Activated CD4-positive, alpha-beta T cell treated with anti-CD3 and anti-CD28 coated beads, Interleukin-2, amount 10 ng/mL, durations not matched to agents 7 days and 5 days (primary cell): ENCODE measurements at regions not wholly inside any gene's neighbourhood (a gene's known extent, or its start where the extent isn't known, plus 50 kb on each side); places are given as distances from the start of the nearest gene placed in this dataset.

Source experiments
- CTCF ChIA-PET: fragments of 350-600 bp; sonication (Branson Sonifier 250); formaldehyde crosslinking; loops from one replicate; lab custom pipeline; 2021; ENCODE audit warnings: antibody characterized with exemption; lab: Charles Lee
- POLR2A ChIA-PET: fragments of 350-600 bp; sonication (Branson Sonifier 250); formaldehyde crosslinking; loops from one replicate; lab custom pipeline; 2021; ENCODE audit warnings: antibody characterized with exemption; lab: Charles Lee
- DNase-seq: peaks from one replicate; pipeline ENCODE4 v3.0.0-alpha.2; 2020
- H3K27ac Mint-ChIP-seq: one replicate; pipeline ENCODE4 v1.8.0; 2021; ENCODE audit warnings: mild to moderate bottlenecking, moderate library complexity, mixed read lengths
- H3K27me3 Mint-ChIP-seq: one replicate; pipeline ENCODE4 v1.8.0; 2021; ENCODE audit warnings: mixed read lengths
- H3K36me3 Mint-ChIP-seq: one replicate; pipeline ENCODE4 v1.8.0; 2021; ENCODE audit warnings: low read depth, mixed read lengths
- H3K4me1 Mint-ChIP-seq: one replicate; pipeline ENCODE4 v1.8.0; 2021; ENCODE audit warnings: mixed read lengths
- H3K4me3 Mint-ChIP-seq: one replicate; pipeline ENCODE4 v1.8.0; 2021; ENCODE audit warnings: mild to moderate bottlenecking, moderate library complexity, mixed read lengths
- H3K9me3 Mint-ChIP-seq: one replicate; pipeline ENCODE4 v1.8.0; 2021; ENCODE audit warnings: mixed read lengths

DNA sequence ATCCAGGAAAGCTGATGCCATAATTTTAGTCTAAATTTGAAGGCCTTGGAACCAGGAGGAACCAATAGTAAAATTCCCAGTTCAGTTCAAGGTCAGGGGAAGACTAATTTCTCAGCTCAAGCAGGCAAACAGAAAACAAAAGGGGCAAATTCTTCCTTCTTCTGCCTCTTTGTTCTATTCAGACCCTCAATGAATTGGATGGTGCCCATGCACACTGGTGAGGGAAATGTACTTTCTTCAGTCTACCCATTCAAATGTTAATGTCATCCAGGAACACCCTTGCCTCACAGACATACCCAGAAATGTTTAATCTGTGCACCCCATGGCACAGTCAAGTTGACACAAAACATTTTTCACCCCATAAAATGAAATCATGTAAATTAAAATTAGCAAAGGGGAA lies 1851.2 kb upstream of the ADGRL3 start:
- Mint-ChIP-seq H3K4me1 (no peaks in the 10 kb centered on the region), H3K4me3 (no peak overlapping the region), H3K9me3 (no peaks in the 10 kb centered on the region), H3K36me3 (no peaks in the 10 kb centered on the region), H3K27ac (no peak overlapping the region), H3K27me3 (no peaks in the 10 kb centered on the region)
- POLR2A ChIA-PET, result no interaction called here
- CTCF ChIA-PET, result no interaction called here
- no peak for DNase-seq

GRCh38 chr4:59369229-59369628 lies 1830.9 kb upstream of the ADGRL3 start:
- H3K36me3 Mint-ChIP-seq, result no peaks in the 10 kb centered on the region
- CTCF ChIA-PET, result no interaction called here
- POLR2A ChIA-PET, result no interaction called here
- H3K4me3 Mint-ChIP-seq, result no peak overlapping the region
- DNase-seq, result no peak
- H3K27me3 Mint-ChIP-seq, result no peaks in the 10 kb centered on the region
- no peaks in the 10 kb centered on the region for H3K9me3 Mint-ChIP-seq
- H3K27ac Mint-ChIP-seq, result no peak overlapping the region
- H3K4me1 Mint-ChIP-seq, result no peaks in the 10 kb centered on the region

GRCh38 chr4:59374416-59374815 lies 1825.7 kb upstream of the ADGRL3 start:
- DNase-seq, result no peak
- Mint-ChIP-seq H3K4me1 (no peaks in the 10 kb centered on the region), H3K27me3 (no peaks in the 10 kb centered on the region), H3K4me3 (no peak overlapping the region), H3K27ac (no peak overlapping the region), H3K9me3 (peaks cover 8% of the 10 kb centered on the region), H3K36me3 (no peaks in the 10 kb centered on the region)
- CTCF ChIA-PET, result no interaction called here
- POLR2A ChIA-PET, result no interaction called here

- Mint-ChIP-seq H3K9me3 (peaks cover 8% of the 10 kb centered on the region), H3K4me3 (no peak overlapping the region), H3K27me3 (no peaks in the 10 kb centered on the region), H3K4me1 (no peaks in the 10 kb centered on the region), H3K36me3 (no peaks in the 10 kb centered on the region), H3K27ac (no peak overlapping the region)
- DNase-seq, result no peak
- POLR2A ChIA-PET, result no interaction called here
- CTCF ChIA-PET, result no interaction called here
Observed at GRCh38 chr4:59380841-59381366, 1819.2 kb upstream of the ADGRL3 start.

GRCh38 chr4:59381591-59381990 lies 1818.5 kb upstream of the ADGRL3 start:
- no peaks in the 10 kb centered on the region for H3K27me3 Mint-ChIP-seq
- H3K4me1 Mint-ChIP-seq, result no peaks in the 10 kb centered on the region
- CTCF ChIA-PET, result no interaction called here
- H3K36me3 Mint-ChIP-seq, result no peaks in the 10 kb centered on the region
- no peak overlapping the region for H3K4me3 Mint-ChIP-seq
- H3K27ac Mint-ChIP-seq, result no peak overlapping the region
- DNase-seq, result no peak
- H3K9me3 Mint-ChIP-seq, result peaks cover 8% of the 10 kb centered on the region
- POLR2A ChIA-PET, result no interaction called here

DNA sequence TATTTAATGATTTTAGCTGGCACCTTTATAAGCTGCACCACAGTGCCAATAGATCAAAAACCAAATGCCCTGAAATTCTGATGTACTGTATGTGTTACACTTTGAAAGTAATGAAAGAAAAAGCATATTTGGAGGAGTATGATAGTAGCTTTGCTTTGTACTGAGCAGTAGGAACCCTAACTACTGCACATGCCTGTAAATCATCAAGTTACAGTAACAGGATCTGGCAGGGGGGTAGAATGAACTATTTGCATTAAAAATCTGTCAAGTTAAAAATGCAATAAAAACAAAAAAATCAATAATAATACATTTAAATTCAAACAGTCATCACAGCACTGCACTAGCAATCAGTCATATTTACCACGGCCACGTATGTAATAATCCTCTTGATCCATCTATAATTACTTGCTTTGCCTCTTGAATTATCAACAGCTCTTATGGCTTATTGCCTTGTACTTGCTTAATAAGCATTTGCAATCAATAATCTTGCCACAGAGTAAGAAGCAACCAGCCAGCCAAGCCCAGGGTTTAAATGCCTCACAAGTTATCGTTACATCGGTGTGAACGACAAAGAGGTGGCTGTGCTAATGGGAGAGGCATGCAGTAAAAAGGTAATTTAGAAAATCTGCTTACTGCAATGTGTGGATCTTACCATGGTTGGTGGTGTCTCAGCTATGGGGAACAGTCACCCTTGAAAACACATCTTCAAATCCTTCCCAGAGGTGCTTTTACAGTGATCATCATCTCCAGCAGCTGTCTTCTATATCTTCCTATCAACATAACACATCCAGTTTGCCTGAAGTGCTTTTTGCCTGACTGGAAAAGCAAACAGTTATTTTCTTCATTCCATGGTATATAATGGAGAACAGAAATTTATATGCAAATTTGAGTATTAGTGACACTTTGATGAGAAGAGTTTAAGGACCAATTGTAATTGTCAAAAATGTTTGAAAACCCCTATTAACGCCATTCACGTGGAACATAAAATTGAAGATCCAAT lies 1812.1 kb upstream of the ADGRL3 start:
- no peak for DNase-seq
- ChIA-PET CTCF (no interaction called here), POLR2A (no interaction called here)
- Mint-ChIP-seq H3K36me3 (no peaks in the 10 kb centered on the region), H3K4me1 (no peaks in the 10 kb centered on the region), H3K4me3 (no peak overlapping the region), H3K9me3 (no peaks in the 10 kb centered on the region), H3K27ac (no peak overlapping the region), H3K27me3 (no peaks in the 10 kb centered on the region)

DNA sequence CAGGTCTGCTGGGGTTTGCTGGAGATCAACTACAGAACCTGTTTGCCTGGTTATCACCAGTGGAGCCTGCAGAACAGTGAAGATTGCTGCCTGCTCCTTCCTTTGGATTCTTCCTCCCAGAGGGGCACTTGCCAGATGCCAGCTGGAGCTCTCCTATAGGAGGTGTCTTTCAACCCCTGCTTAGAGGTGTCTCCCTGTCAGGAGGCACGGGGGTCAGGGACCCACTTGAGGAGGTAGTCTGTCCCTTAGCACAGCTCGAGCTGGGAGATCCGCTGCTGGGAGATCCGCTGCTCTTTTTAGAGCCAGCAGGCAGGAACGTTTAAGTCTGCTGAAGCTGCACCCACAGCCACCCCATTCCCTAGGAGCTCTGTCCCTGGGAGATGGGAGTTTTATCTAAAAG lies 1806.3 kb upstream of the ADGRL3 start:
- ChIA-PET CTCF (no interaction called here), POLR2A (no interaction called here)
- DNase-seq, result no peak
- peaks cover 5% of the 10 kb centered on the region for H3K9me3 Mint-ChIP-seq
- no peaks in the 10 kb centered on the region for H3K4me1 Mint-ChIP-seq
- no peak overlapping the region for H3K4me3 Mint-ChIP-seq
- no peak overlapping the region for H3K27ac Mint-ChIP-seq
- no peaks in the 10 kb centered on the region for H3K27me3 Mint-ChIP-seq
- H3K36me3 Mint-ChIP-seq, result no peaks in the 10 kb centered on the region

DNA sequence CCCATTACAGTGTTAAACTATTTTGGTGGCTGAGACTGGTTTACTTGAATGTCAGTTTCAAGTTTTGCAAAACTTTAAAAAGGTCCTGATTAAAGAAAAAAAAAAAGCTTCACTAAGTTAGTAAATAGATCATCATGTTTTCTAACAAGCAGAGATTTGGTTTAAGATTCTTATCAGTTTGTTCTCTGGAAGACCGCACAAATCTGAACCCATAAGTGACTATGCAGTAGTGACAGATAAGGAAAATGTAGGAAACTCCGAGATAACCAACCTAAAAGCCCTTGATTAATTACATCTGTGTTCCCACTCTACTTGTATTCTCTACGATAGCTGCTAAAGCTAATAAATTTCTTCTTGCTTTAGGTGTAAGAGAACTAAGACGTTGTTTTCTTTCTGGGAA lies 1799.8 kb upstream of the ADGRL3 start:
- Mint-ChIP-seq H3K9me3 (no peaks in the 10 kb centered on the region), H3K27ac (no peak overlapping the region), H3K4me3 (no peak overlapping the region), H3K4me1 (no peaks in the 10 kb centered on the region), H3K27me3 (no peaks in the 10 kb centered on the region), H3K36me3 (no peaks in the 10 kb centered on the region)
- ChIA-PET CTCF (no interaction called here), POLR2A (no interaction called here)
- DNase-seq, result no peak

- H3K4me1 Mint-ChIP-seq, result no peaks in the 10 kb centered on the region
- ChIA-PET POLR2A (no interaction called here), CTCF (no interaction called here)
- peaks cover 2% of the 10 kb centered on the region for H3K9me3 Mint-ChIP-seq
- H3K4me3 Mint-ChIP-seq, result no peak overlapping the region
- no peak for DNase-seq
- no peak overlapping the region for H3K27ac Mint-ChIP-seq
- H3K36me3 Mint-ChIP-seq, result no peaks in the 10 kb centered on the region
- no peaks in the 10 kb centered on the region for H3K27me3 Mint-ChIP-seq
Observed at GRCh38 chr4:59409647-59410046, 1790.5 kb upstream of the ADGRL3 start.

- H3K4me1 Mint-ChIP-seq, result no peaks in the 10 kb centered on the region
- H3K27ac Mint-ChIP-seq, result no peak overlapping the region
- peaks cover 6% of the 10 kb centered on the region for H3K9me3 Mint-ChIP-seq
- POLR2A ChIA-PET, result no interaction called here
- no peak overlapping the region for H3K4me3 Mint-ChIP-seq
- H3K27me3 Mint-ChIP-seq, result no peaks in the 10 kb centered on the region
- H3K36me3 Mint-ChIP-seq, result no peaks in the 10 kb centered on the region
- CTCF ChIA-PET, result no interaction called here
- DNase-seq, result no peak
Observed at GRCh38 chr4:59412739-59413138, 1787.4 kb upstream of the ADGRL3 start.

- Mint-ChIP-seq H3K36me3 (no peaks in the 10 kb centered on the region), H3K4me1 (no peaks in the 10 kb centered on the region), H3K9me3 (peaks cover 5% of the 10 kb centered on the region), H3K27ac (no peak overlapping the region), H3K4me3 (no peak overlapping the region), H3K27me3 (no peaks in the 10 kb centered on the region)
- DNase-seq, result no peak
- CTCF ChIA-PET, result no interaction called here
- POLR2A ChIA-PET, result no interaction called here
Observed at GRCh38 chr4:59455751-59456150, 1744.4 kb upstream of the ADGRL3 start.

GRCh38 chr4:59457576-59457975 lies 1742.5 kb upstream of the ADGRL3 start:
- CTCF ChIA-PET, result no interaction called here
- Mint-ChIP-seq H3K36me3 (no peaks in the 10 kb centered on the region), H3K4me3 (no peak overlapping the region), H3K4me1 (no peaks in the 10 kb centered on the region), H3K9me3 (peaks cover 5% of the 10 kb centered on the region), H3K27ac (no peak overlapping the region), H3K27me3 (no peaks in the 10 kb centered on the region)
- no peak for DNase-seq
- POLR2A ChIA-PET, result no interaction called here

- ChIA-PET POLR2A (no interaction called here), CTCF (no interaction called here)
- H3K4me1 Mint-ChIP-seq, result no peaks in the 10 kb centered on the region
- no peak overlapping the region for H3K4me3 Mint-ChIP-seq
- H3K27ac Mint-ChIP-seq, result no peak overlapping the region
- peaks cover 2% of the 10 kb centered on the region for H3K9me3 Mint-ChIP-seq
- no peaks in the 10 kb centered on the region for H3K36me3 Mint-ChIP-seq
- no peak for DNase-seq
- H3K27me3 Mint-ChIP-seq, result no peaks in the 10 kb centered on the region
Observed at GRCh38 chr4:59484944-59485343, 1715.2 kb upstream of the ADGRL3 start.

DNA sequence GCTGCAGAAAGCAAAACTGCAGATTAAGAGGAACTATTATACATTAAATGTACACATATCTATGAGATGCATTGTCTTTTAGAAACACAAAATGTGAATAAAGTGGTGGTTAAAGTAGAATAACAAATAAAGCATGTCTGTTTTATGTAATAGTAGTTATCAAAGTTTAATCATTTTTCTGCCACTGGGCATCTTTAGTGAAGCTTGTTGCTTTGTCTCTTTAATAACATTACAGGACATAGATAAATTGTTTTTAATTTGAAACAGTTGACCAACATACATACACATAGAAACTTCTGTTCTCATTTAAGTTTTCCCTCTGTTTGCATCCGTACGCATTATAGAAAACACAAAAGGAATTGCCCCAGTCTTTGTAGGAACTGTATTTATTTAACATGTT lies 1700.0 kb upstream of the ADGRL3 start:
- Mint-ChIP-seq H3K27ac (no peak overlapping the region), H3K4me1 (no peaks in the 10 kb centered on the region), H3K36me3 (no peaks in the 10 kb centered on the region), H3K9me3 (no peaks in the 10 kb centered on the region), H3K4me3 (no peak overlapping the region), H3K27me3 (no peaks in the 10 kb centered on the region)
- POLR2A ChIA-PET, result no interaction called here
- no peak for DNase-seq
- CTCF ChIA-PET, result no interaction called here
